ENCODE measurements at regions not wholly inside any gene's neighbourhood (a gene's known extent, or its start where the extent isn't known, plus 50 kb on each side); places are given as distances from the start of the nearest gene placed in this dataset.

- TF ChIP-seq CTCF (IDR thresholded peaks at IDR 0.05) (no peak), POLR2A (IDR thresholded peaks at IDR 0.05) (no peak), POLR2AphosphoS5 (IDR thresholded peaks at IDR 0.05; ENCODE audit: insufficient read depth in 1 of 2, low read depth in 1 of 2) (no peak)
Observed at GRCh38 chr14:21771671-21772070, 98.1 kb upstream of the OR4E1 start.

Measured in vagina (tissue), 2 donors.